GM19023 (cell line): ENCODE measurements at regions not wholly inside any gene's neighbourhood (a gene's known extent, or its start where the extent isn't known, plus 50 kb on each side); places are given as distances from the start of the nearest gene placed in this dataset.
A peak's percentile ranks its signal among the peaks of the same experiment; 100 is the strongest.

Source experiments
- ATAC-seq: cut with Tn5 transposase; IDR thresholded peaks from one replicate; pipeline ENCODE4 v1.9.1; 2021; ENCODE audit warnings: mild to moderate bottlenecking, moderate library complexity; ENCODE audit not compliant: unreplicated experiment

GRCh38 chr3:118740722-118741290, 293.8 kb downstream of the IGSF11 start:
- no peak for ATAC-seq

GRCh38 chr3:118742760-118743159, 291.9 kb downstream of the IGSF11 start:
- ATAC-seq, result no peak

GRCh38 chr3:118744186-118744585, 290.5 kb downstream of the IGSF11 start:
- ATAC-seq, result no peak

GRCh38 chr3:118754406-118755252, 280.0 kb downstream of the IGSF11 start:
- ATAC-seq, result no peak

- ATAC-seq, result no peak
Measured at GRCh38 chr3:118755253-118755801, 279.3 kb downstream of the IGSF11 start.

- no peak for ATAC-seq
Measured at GRCh38 chr3:118760585-118761290, 273.9 kb downstream of the IGSF11 start.

- ATAC-seq, result no peak
Measured at GRCh38 chr3:118761291-118761606, 273.4 kb downstream of the IGSF11 start.

GRCh38 chr3:118765636-118766305, 268.9 kb downstream of the IGSF11 start:
- no peak for ATAC-seq

- ATAC-seq, result no peak
Measured at GRCh38 chr3:118766306-118766669, 268.4 kb downstream of the IGSF11 start.

GRCh38 chr3:118772036-118772435, 262.6 kb downstream of the IGSF11 start:
- no peak for ATAC-seq

GRCh38 chr3:118772547-118773011, 262.1 kb downstream of the IGSF11 start:
- ATAC-seq, result peak; percentile 97

GRCh38 chr3:118775021-118775420, 259.6 kb downstream of the IGSF11 start:
- no peak for ATAC-seq

GRCh38 chr3:118778201-118778600, 256.4 kb downstream of the IGSF11 start:
- no peak for ATAC-seq

- ATAC-seq, result no peak
Measured at GRCh38 chr3:118781232-118781631, 253.4 kb downstream of the IGSF11 start.

GRCh38 chr3:118781839-118782238, 252.8 kb downstream of the IGSF11 start:
- no peak for ATAC-seq

GRCh38 chr3:118782755-118783202, 251.9 kb downstream of the IGSF11 start:
- ATAC-seq, result peak; percentile 88

- no peak for ATAC-seq
Measured at GRCh38 chr3:118785415-118785814, 249.2 kb downstream of the IGSF11 start.

GRCh38 chr3:118791246-118791645, 243.4 kb downstream of the IGSF11 start:
- no peak for ATAC-seq

GRCh38 chr3:118792191-118792590, 242.5 kb downstream of the IGSF11 start:
- no peak for ATAC-seq

GRCh38 chr3:118793176-118793575, 241.5 kb downstream of the IGSF11 start:
- ATAC-seq, result no peak

- no peak for ATAC-seq
Measured at GRCh38 chr3:118799303-118799702, 235.3 kb downstream of the IGSF11 start.
